Aorta (tissue), 5 donors: ENCODE measurements at regions not wholly inside any gene's neighbourhood (a gene's known extent, or its start where the extent isn't known, plus 50 kb on each side); places are given as distances from the start of the nearest gene placed in this dataset.

Experiments
- ATAC-seq: fragments of 200-7000 bp; cut with Tn5 transposase; one replicate; pipeline ENCODE4 v1.9.1; 2022; ENCODE audit warnings: moderate library complexity; ENCODE audit not compliant: low FRiP score
- DNase-seq, 2 donors: peaks; one replicate each; pipeline ENCODE4 v3.0.0-alpha.2; 2020
- H3K27ac ChIP-seq, 2 donors: one replicate each; pipeline ENCODE4 v1.5.1; 2013; ENCODE audit warnings: low read length in 2 of 2, mild to moderate bottlenecking in 2 of 2, moderate library complexity in 2 of 2, control low read depth in 1 of 2, inconsistent platforms in 1 of 2, low read depth in 1 of 2
- H3K27me3 ChIP-seq, 2 donors: one replicate each; pipeline ENCODE4 v1.6.1; 2013; ENCODE audit warnings: control low read depth in 1 of 2, low read length in 1 of 2, mild to moderate bottlenecking in 1 of 2, moderate library complexity in 1 of 2; ENCODE audit not compliant: insufficient read depth in 2 of 2, control insufficient read depth in 1 of 2
- H3K36me3 ChIP-seq, 2 donors: one replicate each; pipeline ENCODE4 v1.6.1; 2013; ENCODE audit warnings: control low read depth in 1 of 2, low read length in 1 of 2, mild to moderate bottlenecking in 1 of 2; ENCODE audit not compliant: insufficient read depth in 2 of 2, control insufficient read depth in 1 of 2
- H3K4me1 ChIP-seq, 2 donors: one replicate each; pipeline ENCODE4 v1.6.1; 2013; ENCODE audit warnings: low read length in 2 of 2, control low read depth in 1 of 2, mild to moderate bottlenecking in 1 of 2, moderate library complexity in 1 of 2; ENCODE audit not compliant: insufficient read depth in 2 of 2, control insufficient read depth in 1 of 2
- H3K4me3 ChIP-seq, 2 donors: one replicate each; pipeline ENCODE4 v1.5.1; 2013; ENCODE audit warnings: low read length in 2 of 2, control low read depth in 1 of 2, mild to moderate bottlenecking in 1 of 2
- H3K9me3 ChIP-seq: one replicate; pipeline ENCODE4 v1.6.1; 2013; ENCODE audit warnings: mild to moderate bottlenecking, low read length; ENCODE audit not compliant: control insufficient read depth
- WGBS, 2 donors: extraction: QIAGEN DNeasy Blood & Tissue Kit; methylation state at CpG; one replicate each; pipeline ENCODE4 v1.1.7; 2013; 5-methylcytosine and 5-hydroxymethylcytosine counted together
- intact Hi-C, 2 donors: fragments of 100-400 bp; cut with DNase I; formaldehyde crosslinking; loops; one replicate each; pipeline versions ENCODE4 v1.14.2 to v1.15.0; 2022
- donor health status: healthy with polysubstance abuse.
- donor health status: Bipolar disorder and iron deficiency.
- donor health status: DM: no; HTN: no; CAD: no.
- donor health status: DM: no; HTN: no; CAD: no.
- donor health status: DM: yes; HTN: yes; CAD: no.

DNA sequence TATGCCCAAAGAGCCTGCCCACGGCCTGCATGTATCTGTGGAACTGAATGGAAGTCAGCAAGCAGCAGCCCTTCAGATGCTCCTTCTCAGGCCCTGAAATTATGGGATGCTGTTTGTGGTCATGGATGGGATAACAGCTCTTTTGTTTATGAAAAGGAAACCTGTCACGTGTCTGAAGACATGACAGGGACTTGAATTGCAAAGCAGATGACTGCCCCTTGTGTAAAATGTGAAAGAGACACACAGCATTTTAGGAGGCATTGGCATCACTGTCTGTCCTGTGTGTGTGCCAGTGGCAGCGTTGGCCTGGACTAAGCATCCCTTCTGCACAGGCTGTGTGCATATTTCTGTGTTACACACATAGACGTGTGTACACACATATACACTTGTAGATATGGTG is 192.1 kb downstream of the VRK1 start:
- H3K4me1 ChIP-seq, result no peaks in the 10 kb centered on the region
- H3K4me3 ChIP-seq, result no peak overlapping the region
- intact Hi-C loops, result no loop called here
- DNase-seq, result no peak
- peaks cover 1% of the 10 kb centered on the region for H3K9me3 ChIP-seq
- 62 to 63% methylated on average over 4 of the region's 4 CpGs for WGBS, 2 donors
- no peaks in the 10 kb centered on the region for H3K27me3 ChIP-seq
- ATAC-seq, result no peak
- H3K27ac ChIP-seq, result no peak overlapping the region
- H3K36me3 ChIP-seq, result no peaks in the 10 kb centered on the region

DNA sequence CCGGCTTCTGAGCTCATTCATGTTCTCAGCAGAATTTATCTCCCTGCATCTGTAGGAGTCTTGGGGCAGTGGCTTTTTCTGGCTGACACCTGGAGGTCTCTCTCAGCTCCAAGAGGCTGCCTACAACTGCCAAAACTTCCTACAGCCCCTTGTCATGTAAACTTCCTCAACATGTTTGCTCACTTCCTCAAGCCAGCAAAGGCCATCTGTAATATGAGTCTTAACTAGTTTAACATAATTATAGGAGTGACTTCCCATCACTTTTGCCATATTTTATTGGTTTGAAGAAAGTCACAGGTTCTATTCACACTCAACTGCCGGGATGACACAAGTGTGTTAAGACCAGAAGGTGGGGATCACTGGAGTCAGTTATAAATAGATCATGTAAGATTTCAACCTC is 194.0 kb downstream of the VRK1 start:
- H3K27me3 ChIP-seq, result no peaks in the 10 kb centered on the region
- intact Hi-C loops, result no loop called here
- H3K4me1 ChIP-seq, result no peaks in the 10 kb centered on the region
- 82 to 87% methylated on average over 2 of the region's 2 CpGs for WGBS, 2 donors
- DNase-seq (no peak), ATAC-seq (no peak)
- H3K27ac ChIP-seq, result no peak overlapping the region
- H3K4me3 ChIP-seq, result no peak overlapping the region
- peaks cover 1% of the 10 kb centered on the region for H3K9me3 ChIP-seq
- H3K36me3 ChIP-seq, result no peaks in the 10 kb centered on the region

DNA sequence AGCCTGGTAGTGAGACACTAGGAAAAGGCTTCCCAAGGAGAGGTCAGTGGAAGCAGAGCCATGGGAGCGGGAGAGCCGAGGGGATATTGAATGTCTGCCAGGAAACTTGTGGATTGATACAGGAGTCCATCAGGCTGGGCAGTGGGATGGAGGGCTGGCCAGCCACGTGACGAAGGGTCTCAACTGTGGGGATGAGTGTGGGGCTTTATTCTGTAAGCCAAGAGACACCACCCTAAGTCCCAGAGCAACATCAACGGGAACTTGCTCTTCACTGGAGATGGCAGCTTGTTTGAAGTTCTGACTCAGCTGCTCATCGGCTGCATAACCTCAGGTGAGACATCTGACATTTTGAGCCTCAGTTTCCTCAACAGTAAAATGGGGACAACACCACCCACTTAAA is 197.8 kb downstream of the VRK1 start:
- H3K4me1 ChIP-seq, result no peaks in the 10 kb centered on the region
- ATAC-seq (no peak), DNase-seq (no peak)
- no peaks in the 10 kb centered on the region for H3K36me3 ChIP-seq
- H3K4me3 ChIP-seq, result no peak overlapping the region
- peaks cover 1% of the 10 kb centered on the region for H3K9me3 ChIP-seq
- no peak overlapping the region for H3K27ac ChIP-seq
- H3K27me3 ChIP-seq, result no peaks in the 10 kb centered on the region
- intact Hi-C loops, result no loop called here
- WGBS, 2 donors, result 80 to 85% methylated on average over 6 of the region's 6 CpGs

DNA sequence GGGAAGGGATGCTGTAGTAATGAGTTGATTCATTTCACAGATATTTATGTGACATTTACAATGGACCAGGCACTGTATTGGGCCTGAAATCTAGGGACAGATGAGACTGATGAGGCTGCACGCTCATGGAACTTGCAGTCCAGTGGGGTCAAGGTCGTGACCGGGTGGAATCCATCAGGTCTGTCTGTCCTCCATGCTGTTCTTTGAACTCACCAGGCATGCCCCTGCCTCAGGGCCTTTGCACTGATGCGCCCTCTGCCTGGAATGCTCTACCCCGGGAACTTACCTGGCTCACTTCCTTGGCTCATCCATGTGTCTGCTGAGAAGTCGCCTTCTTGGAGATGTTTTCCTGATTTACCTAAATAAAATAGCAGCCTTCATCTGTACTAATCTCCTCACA is 200.1 kb downstream of the VRK1 start:
- ATAC-seq (no peak), DNase-seq (no peak)
- H3K36me3 ChIP-seq, result no peaks in the 10 kb centered on the region
- intact Hi-C loops, result no loop called here
- no peak overlapping the region for H3K27ac ChIP-seq
- WGBS, 2 donors, result 84 to 92% methylated on average over 6 of the region's 6 CpGs
- no peaks in the 10 kb centered on the region for H3K27me3 ChIP-seq
- H3K9me3 ChIP-seq, result peaks cover under 1% of the 10 kb centered on the region
- no peaks in the 10 kb centered on the region for H3K4me1 ChIP-seq
- H3K4me3 ChIP-seq, result no peak overlapping the region

DNA sequence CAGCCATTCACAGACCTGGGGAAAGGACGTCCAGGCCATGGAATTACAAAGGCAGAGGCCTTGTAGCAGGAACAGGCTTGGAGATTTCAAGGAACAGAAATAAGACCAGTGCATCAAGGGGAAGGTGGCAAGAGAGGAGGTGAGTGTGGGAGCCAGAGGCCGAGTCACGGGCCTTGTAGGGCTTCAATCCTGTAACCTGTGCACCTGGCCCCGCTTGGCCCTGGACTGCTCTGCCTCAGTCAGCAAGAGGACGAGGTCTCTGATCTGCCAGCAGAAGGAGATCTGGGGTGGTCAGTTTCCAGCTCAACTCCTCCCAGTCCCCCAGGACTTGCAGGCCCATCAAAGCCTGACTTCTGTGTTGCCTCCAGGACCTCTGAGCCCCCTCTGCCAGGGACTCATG is 200.8 kb downstream of the VRK1 start:
- Histone ChIP-seq H3K9me3 (peaks cover 1% of the 10 kb centered on the region), H3K27me3 (no peaks in the 10 kb centered on the region), H3K27ac (no peak overlapping the region), H3K4me1 (no peaks in the 10 kb centered on the region), H3K36me3 (no peaks in the 10 kb centered on the region), H3K4me3 (no peak overlapping the region)
- ATAC-seq (no peak), DNase-seq (no peak)
- WGBS, 2 donors, result 80 to 83% methylated on average over 5 of the region's 5 CpGs
- intact Hi-C loops, result no loop called here

DNA sequence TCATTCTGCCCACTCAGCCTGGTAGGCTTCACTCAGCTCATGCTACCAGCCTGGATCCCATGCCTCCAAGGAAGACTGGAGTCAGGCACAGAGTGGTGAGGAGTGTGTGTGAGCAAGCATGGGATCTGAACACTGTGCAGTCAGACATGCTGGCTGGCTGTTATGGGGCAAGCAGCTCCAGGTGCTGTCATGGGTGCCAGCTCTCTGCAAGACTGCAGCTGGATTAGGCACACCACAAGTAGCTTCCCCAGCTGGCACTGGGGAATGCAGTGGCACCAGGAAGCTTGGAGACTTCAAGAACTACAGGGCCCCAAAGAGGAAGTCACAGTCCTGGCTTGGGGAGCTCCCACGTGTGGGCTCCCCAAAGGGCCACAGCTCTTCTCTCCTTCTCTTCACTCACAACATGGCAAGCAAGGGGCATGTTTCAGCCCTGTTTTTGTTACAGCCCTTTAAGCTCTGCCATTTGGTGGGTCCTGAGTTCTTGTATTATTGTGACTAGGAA is 202.5 kb downstream of the VRK1 start:
- DNase-seq (no peak), ATAC-seq (no peak)
- peaks cover 1% of the 10 kb centered on the region for H3K9me3 ChIP-seq
- H3K4me1 ChIP-seq, result no peaks in the 10 kb centered on the region
- intact Hi-C loops, result no loop called here
- no peaks in the 10 kb centered on the region for H3K36me3 ChIP-seq
- H3K27me3 ChIP-seq, result no peaks in the 10 kb centered on the region
- H3K27ac ChIP-seq, result no peak overlapping the region
- no peak overlapping the region for H3K4me3 ChIP-seq
- WGBS, 2 donors, result 67 to 72% methylated on average over 1 of the region's 1 CpG

DNA sequence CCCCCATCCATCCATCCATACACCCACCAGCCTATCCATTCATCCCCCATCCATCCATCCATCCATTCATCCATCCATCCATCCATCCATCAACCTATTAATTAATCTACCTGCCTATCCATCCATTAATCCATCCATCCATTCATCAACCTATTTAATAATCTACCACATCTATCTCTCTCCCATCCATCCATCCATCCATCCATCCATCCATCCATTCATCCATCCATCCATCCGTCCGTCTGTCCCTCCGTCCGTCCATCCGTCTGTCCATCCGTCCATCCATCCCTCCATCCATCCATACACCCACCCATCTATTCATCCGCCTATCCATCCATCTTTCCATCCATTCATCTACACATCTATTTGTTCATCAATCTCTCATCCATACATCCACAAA is 205.3 kb downstream of the VRK1 start:
- 87 to 93% methylated on average over 7 of the region's 7 CpGs for WGBS, 2 donors
- Histone ChIP-seq H3K4me1 (no peaks in the 10 kb centered on the region), H3K9me3 (peaks cover 1% of the 10 kb centered on the region), H3K27ac (no peak overlapping the region), H3K27me3 (no peaks in the 10 kb centered on the region), H3K36me3 (no peaks in the 10 kb centered on the region), H3K4me3 (no peak overlapping the region)
- no peak for DNase-seq
- no peak for ATAC-seq
- intact Hi-C loops, result no loop called here

DNA sequence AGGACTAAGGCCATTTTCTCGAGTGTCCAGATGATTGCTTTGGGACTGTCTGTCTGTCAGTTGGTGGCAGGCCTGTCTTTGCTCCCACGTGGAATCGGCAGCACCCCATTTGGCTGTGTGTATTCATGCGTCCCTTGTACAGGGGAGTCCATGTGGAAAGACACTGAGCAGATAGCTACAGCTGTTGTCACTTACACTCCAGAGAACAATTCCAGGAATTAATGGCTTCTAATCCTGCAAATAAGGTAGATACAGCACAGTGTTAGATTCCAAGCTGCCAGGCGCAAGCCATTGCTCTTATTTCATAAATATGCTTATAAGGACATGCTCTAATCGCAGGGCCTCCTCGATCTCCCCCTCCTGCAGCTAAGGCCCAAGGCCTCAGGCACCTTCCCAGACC is 208.8 kb downstream of the VRK1 start:
- Histone ChIP-seq H3K4me1 (no peaks in the 10 kb centered on the region), H3K27ac (no peak overlapping the region), H3K9me3 (peaks cover 1% of the 10 kb centered on the region), H3K4me3 (no peak overlapping the region), H3K36me3 (no peaks in the 10 kb centered on the region), H3K27me3 (no peaks in the 10 kb centered on the region)
- intact Hi-C loops, result no loop called here
- no peak for DNase-seq
- ATAC-seq, result no peak
- 62 to 64% methylated on average over 7 of the region's 7 CpGs for WGBS, 2 donors

DNA sequence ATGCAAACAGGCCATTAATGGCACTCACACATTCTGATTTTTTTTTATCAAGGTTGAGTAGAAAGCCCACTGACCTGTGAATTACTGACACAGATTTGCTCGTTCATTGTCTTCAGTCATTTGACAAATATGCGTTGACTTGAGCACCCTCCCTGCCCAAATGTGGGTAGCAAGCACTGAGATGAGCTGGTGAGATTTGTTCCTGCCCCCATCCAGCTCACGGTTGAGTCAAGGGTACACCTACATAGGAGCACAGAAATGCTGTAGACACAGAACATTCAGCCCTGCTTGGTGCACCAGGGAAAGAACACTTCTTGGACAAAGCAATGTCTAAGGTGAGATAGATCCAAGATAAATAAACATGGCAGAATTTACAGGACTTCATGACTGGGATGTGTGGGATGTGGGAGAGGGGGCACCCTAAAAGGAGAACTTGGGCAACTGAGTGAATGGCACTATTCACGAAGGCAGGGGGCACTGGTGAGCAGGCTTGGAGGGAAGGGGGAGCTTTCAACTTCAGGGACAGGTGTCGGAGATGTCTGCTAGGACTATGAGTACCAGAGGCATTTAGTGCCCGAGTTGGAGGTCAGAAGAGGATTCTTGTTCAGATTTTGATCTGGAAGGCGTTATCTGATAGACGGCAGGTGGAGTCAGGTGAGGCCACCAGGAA is 213.4 kb downstream of the VRK1 start:
- DNase-seq (no peak), ATAC-seq (no peak)
- 61 to 63% methylated on average over 8 of the region's 8 CpGs for WGBS, 2 donors
- Histone ChIP-seq H3K27me3 (no peaks in the 10 kb centered on the region), H3K4me3 (no peak overlapping the region), H3K9me3 (no peaks in the 10 kb centered on the region), H3K4me1 (no peaks in the 10 kb centered on the region), H3K36me3 (no peaks in the 10 kb centered on the region), H3K27ac (no peak overlapping the region)
- intact Hi-C loops, result no loop called here
